ENCODE measurements at regions not wholly inside any gene's neighbourhood (a gene's known extent, or its start where the extent isn't known, plus 50 kb on each side); places are given as distances from the start of the nearest gene placed in this dataset.

DNA sequence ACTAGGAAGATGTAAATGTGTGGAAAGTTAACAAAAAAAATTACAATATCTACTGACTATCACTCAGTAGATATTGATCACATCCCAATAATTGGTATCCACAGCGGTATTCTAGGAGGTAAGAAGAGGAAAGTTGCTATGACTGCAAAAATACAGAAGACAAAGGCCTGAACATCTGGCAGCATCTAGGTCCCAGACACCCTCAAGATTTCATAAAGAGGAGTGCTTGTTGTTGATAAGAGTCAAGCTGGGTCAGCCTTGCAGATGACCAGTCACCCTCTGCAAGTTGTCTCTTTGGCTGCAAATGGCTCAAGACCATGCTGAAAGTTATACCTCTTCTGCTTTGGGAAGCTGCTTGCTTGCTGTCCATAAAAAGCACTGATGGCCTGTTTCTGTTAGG lies 179.8 kb upstream of the FOXN2 start (continued):
- TF ChIP-seq MAFG (tag; conservative IDR thresholded peaks at IDR 0.05), result peak; percentile 66
- TF ChIP-seq HSF4 (CRISPR knock-in tag; IDR thresholded peaks at IDR 0.05; ENCODE audit: borderline replicate concordance), result no peak
- TF ChIP-seq, protein P1, sequence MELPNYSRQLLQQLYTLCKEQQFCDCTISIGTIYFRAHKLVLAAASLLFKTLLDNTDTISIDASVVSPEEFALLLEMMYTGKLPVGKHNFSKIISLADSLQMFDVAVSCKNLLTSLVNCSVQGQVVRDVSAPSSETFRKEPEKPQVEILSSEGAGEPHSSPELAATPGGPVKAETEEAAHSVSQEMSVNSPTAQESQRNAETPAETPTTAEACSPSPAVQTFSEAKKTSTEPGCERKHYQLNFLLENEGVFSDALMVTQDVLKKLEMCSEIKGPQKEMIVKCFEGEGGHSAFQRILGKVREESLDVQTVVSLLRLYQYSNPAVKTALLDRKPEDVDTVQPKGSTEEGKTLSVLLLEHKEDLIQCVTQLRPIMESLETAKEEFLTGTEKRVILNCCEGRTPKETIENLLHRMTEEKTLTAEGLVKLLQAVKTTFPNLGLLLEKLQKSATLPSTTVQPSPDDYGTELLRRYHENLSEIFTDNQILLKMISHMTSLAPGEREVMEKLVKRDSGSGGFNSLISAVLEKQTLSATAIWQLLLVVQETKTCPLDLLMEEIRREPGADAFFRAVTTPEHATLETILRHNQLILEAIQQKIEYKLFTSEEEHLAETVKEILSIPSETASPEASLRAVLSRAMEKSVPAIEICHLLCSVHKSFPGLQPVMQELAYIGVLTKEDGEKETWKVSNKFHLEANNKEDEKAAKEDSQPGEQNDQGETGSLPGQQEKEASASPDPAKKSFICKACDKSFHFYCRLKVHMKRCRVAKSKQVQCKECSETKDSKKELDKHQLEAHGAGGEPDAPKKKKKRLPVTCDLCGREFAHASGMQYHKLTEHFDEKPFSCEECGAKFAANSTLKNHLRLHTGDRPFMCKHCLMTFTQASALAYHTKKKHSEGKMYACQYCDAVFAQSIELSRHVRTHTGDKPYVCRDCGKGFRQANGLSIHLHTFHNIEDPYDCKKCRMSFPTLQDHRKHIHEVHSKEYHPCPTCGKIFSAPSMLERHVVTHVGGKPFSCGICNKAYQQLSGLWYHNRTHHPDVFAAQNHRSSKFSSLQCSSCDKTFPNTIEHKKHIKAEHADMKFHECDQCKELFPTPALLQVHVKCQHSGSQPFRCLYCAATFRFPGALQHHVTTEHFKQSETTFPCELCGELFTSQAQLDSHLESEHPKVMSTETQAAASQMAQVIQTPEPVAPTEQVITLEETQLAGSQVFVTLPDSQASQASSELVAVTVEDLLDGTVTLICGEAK (IDR thresholded peaks at IDR 0.05), result peak; percentile 38; the same call in 1 of the 2 replicates
- TF ChIP-seq, protein P1 (CRISPR knock-in tag; IDR thresholded peaks at IDR 0.05), result no peak
- 0 out of 2 replicates have a peak, but pooled peaks have one; percentile 17 for TF ChIP-seq SMARCC2 (IDR thresholded peaks at IDR 0.05; ENCODE audit: low read depth)
- TF ChIP-seq MTA2 (IDR thresholded peaks at IDR 0.05; ENCODE audit: low read depth), result peak; percentile 82
- no peak for TF ChIP-seq DIDO1 (tag; IDR thresholded peaks at IDR 0.05; ENCODE audit: low read depth)
- TF ChIP-seq STAT5B (CRISPR knock-in tag; IDR thresholded peaks at IDR 0.05), result no peak
- TF ChIP-seq, protein P2, sequence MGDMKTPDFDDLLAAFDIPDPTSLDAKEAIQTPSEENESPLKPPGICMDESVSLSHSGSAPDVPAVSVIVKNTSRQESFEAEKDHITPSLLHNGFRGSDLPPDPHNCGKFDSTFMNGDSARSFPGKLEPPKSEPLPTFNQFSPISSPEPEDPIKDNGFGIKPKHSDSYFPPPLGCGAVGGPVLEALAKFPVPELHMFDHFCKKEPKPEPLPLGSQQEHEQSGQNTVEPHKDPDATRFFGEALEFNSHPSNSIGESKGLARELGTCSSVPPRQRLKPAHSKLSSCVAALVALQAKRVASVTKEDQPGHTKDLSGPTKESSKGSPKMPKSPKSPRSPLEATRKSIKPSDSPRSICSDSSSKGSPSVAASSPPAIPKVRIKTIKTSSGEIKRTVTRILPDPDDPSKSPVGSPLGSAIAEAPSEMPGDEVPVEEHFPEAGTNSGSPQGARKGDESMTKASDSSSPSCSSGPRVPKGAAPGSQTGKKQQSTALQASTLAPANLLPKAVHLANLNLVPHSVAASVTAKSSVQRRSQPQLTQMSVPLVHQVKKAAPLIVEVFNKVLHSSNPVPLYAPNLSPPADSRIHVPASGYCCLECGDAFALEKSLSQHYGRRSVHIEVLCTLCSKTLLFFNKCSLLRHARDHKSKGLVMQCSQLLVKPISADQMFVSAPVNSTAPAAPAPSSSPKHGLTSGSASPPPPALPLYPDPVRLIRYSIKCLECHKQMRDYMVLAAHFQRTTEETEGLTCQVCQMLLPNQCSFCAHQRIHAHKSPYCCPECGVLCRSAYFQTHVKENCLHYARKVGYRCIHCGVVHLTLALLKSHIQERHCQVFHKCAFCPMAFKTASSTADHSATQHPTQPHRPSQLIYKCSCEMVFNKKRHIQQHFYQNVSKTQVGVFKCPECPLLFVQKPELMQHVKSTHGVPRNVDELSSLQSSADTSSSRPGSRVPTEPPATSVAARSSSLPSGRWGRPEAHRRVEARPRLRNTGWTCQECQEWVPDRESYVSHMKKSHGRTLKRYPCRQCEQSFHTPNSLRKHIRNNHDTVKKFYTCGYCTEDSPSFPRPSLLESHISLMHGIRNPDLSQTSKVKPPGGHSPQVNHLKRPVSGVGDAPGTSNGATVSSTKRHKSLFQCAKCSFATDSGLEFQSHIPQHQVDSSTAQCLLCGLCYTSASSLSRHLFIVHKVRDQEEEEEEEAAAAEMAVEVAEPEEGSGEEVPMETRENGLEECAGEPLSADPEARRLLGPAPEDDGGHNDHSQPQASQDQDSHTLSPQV (IDR thresholded peaks at IDR 0.05), result no peak
- TF ChIP-seq, protein P3, sequence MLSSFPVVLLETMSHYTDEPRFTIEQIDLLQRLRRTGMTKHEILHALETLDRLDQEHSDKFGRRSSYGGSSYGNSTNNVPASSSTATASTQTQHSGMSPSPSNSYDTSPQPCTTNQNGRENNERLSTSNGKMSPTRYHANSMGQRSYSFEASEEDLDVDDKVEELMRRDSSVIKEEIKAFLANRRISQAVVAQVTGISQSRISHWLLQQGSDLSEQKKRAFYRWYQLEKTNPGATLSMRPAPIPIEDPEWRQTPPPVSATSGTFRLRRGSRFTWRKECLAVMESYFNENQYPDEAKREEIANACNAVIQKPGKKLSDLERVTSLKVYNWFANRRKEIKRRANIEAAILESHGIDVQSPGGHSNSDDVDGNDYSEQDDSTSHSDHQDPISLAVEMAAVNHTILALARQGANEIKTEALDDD (IDR thresholded peaks at IDR 0.05), result peak; percentile 94
- peak; percentile 82 for TF ChIP-seq NCOR1 (IDR thresholded peaks at IDR 0.05)
- TF ChIP-seq, protein P4, sequence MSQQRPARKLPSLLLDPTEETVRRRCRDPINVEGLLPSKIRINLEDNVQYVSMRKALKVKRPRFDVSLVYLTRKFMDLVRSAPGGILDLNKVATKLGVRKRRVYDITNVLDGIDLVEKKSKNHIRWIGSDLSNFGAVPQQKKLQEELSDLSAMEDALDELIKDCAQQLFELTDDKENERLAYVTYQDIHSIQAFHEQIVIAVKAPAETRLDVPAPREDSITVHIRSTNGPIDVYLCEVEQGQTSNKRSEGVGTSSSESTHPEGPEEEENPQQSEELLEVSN (IDR thresholded peaks at IDR 0.05; ENCODE audit: borderline replicate concordance in 1 of 2, extremely low read depth in 1 of 2, insufficient read depth in 1 of 2, insufficient read length in 1 of 2, low read depth in 1 of 2, low read length in 1 of 2, poor library complexity in 1 of 2, severe bottlenecking in 1 of 2), result no peak
- TF ChIP-seq ZNF589 (CRISPR knock-in tag; IDR thresholded peaks at IDR 0.05; ENCODE audit: low read depth), result no peak

Measured in K562 (cell line).